Islet of Langerhans (tissue), 1 donor: ENCODE measurements at regions not wholly inside any gene's neighbourhood (a gene's known extent, or its start where the extent isn't known, plus 50 kb on each side); places are given as distances from the start of the nearest gene placed in this dataset.
"Not testable (repeated sequence)": the region's sequence is repeated elsewhere in the genome, so short reads cannot be mapped to it uniquely, and the experiment has no call there.

Experiments used
- FAIRE-seq: peaks from one replicate; lab custom pipeline; 2011; peaks lifted over from hg19 to GRCh38; lab: Jason Lieb, UNC

- FAIRE-seq: peak; percentile 43
Measured at GRCh38 chr12:104906695-104907094, 51.4 kb downstream of the SLC41A2 start.

GRCh38 chr12:104905446-104905845 lies 52.6 kb downstream of the SLC41A2 start:
- FAIRE-seq: not testable (repeated sequence)

GRCh38 chr12:104903648-104904423 lies 54.3 kb downstream of the SLC41A2 start:
- FAIRE-seq: no peak

- FAIRE-seq: no peak
Measured at GRCh38 chr12:104902125-104902524, 56.0 kb downstream of the SLC41A2 start.

- FAIRE-seq: no peak
Measured at GRCh38 chr12:104896710-104897109, 61.4 kb downstream of the SLC41A2 start.

- peak; percentile 64 for FAIRE-seq
Measured at GRCh38 chr12:104896146-104896545, 61.9 kb downstream of the SLC41A2 start.

GRCh38 chr12:104895415-104895814 lies 62.7 kb downstream of the SLC41A2 start:
- no peak for FAIRE-seq

GRCh38 chr12:104890476-104891096 lies 67.5 kb downstream of the SLC41A2 start:
- FAIRE-seq: no peak

- no peak for FAIRE-seq
Measured at GRCh38 chr12:104889735-104890134, 68.4 kb downstream of the SLC41A2 start.

- FAIRE-seq: no peak
Measured at GRCh38 chr12:104888892-104889291, 69.2 kb downstream of the SLC41A2 start.

GRCh38 chr12:104888481-104888880 lies 69.6 kb downstream of the SLC41A2 start:
- FAIRE-seq: peak; percentile 64

GRCh38 chr12:104887452-104887851 lies 70.6 kb downstream of the SLC41A2 start:
- FAIRE-seq: no peak

- FAIRE-seq: no peak
Measured at GRCh38 chr12:104886418-104887401, 71.4 kb downstream of the SLC41A2 start.

GRCh38 chr12:104878858-104879257 lies 79.2 kb downstream of the SLC41A2 start:
- not testable (repeated sequence) for FAIRE-seq

GRCh38 chr12:104877103-104877705 lies 80.9 kb downstream of the SLC41A2 start:
- FAIRE-seq: no peak

GRCh38 chr12:104873374-104873773 lies 84.7 kb downstream of the SLC41A2 start:
- FAIRE-seq: no peak

- FAIRE-seq: no peak
Measured at GRCh38 chr12:104870797-104871196, 87.3 kb downstream of the SLC41A2 start.

GRCh38 chr12:104866291-104866690 lies 91.8 kb downstream of the SLC41A2 start:
- no peak for FAIRE-seq

GRCh38 chr12:104865080-104865479 lies 93.0 kb downstream of the SLC41A2 start:
- no peak for FAIRE-seq

GRCh38 chr12:104864668-104865067 lies 93.4 kb downstream of the SLC41A2 start:
- FAIRE-seq: no peak

GRCh38 chr12:104863296-104863948 lies 94.7 kb downstream of the SLC41A2 start:
- FAIRE-seq: no peak
